ENCODE measurements at regions not wholly inside any gene's neighbourhood (a gene's known extent, or its start where the extent isn't known, plus 50 kb on each side); places are given as distances from the start of the nearest gene placed in this dataset.

GRCh38 chr11:134541355-134541754 lies 129.3 kb upstream of the B3GAT1 start:
- no peak for TF ChIP-seq POLR2AphosphoS5 (IDR thresholded peaks at IDR 0.05)
- no peak for TF ChIP-seq CTCF (IDR thresholded peaks at IDR 0.05)

All from sigmoid colon (tissue), 4 donors.